HUES64 (cell line): ENCODE measurements at regions not wholly inside any gene's neighbourhood (a gene's known extent, or its start where the extent isn't known, plus 50 kb on each side); places are given as distances from the start of the nearest gene placed in this dataset.

Experiments used
- H3K27ac ChIP-seq: 2 replicates; pipeline ENCODE4 v1.7.0; 2013; ENCODE audit warnings: low read depth, low read length, inconsistent platforms
- H3K27me3 ChIP-seq: 2 replicates; pipeline ENCODE4 v1.6.1; 2013; ENCODE audit warnings: mild to moderate bottlenecking, low read length; ENCODE audit not compliant: insufficient read depth
- H3K36me3 ChIP-seq: 2 replicates; pipeline ENCODE4 v1.6.1; 2013; ENCODE audit warnings: mild to moderate bottlenecking, low read length; ENCODE audit not compliant: insufficient read depth
- H3K4me1 ChIP-seq: 2 replicates; pipeline ENCODE4 v1.6.1; 2013; ENCODE audit warnings: mild to moderate bottlenecking, low read length, moderate library complexity; ENCODE audit not compliant: insufficient read depth
- H3K4me3 ChIP-seq: 2 replicates; pipeline ENCODE4 v1.5.1; 2013; ENCODE audit warnings: mild to moderate bottlenecking, low read length, moderate library complexity
- H3K9ac ChIP-seq: 2 replicates; pipeline ENCODE4 v1.6.1; 2013; ENCODE audit warnings: mild to moderate bottlenecking, low read depth, low read length
- H3K9me3 ChIP-seq: 2 replicates; pipeline ENCODE4 v1.6.1; 2013; ENCODE audit warnings: low read depth, low read length; ENCODE audit not compliant: insufficient read depth
- WGBS: fragments of 150-250, 120-280 bp; methylation state at CpG from one replicate; pipeline ENCODE4 v1.1.7; 2013; ENCODE audit warnings: missing lambda C conversion rate; 5-methylcytosine and 5-hydroxymethylcytosine counted together

DNA sequence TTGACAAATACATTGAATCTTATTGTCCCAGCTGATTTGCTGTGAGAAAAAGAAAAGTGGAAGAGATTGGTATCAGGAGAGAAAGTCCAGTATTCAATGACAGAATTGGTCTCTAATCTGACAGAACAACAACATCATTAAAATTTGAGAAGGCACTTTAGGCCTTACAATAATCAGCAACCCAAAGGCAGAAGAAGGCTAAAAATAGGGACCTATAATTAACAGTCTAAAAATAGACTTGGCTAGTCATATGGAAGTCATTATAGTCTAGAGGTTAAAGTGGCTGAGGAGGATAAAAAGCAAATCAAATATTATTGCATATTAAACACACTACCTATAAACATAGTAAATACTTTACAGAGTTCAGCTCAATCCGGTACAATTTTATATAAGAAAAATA lies 393.6 kb upstream of the JAG1 start:
- Histone ChIP-seq H3K27me3 (no peaks in the 10 kb centered on the region), H3K36me3 (no peaks in the 10 kb centered on the region), H3K9me3 (no peaks in the 10 kb centered on the region), H3K27ac (no peak overlapping the region), H3K9ac (no peak overlapping the region), H3K4me3 (no peak overlapping the region), H3K4me1 (peaks cover 2% of the 10 kb centered on the region; the same call in 1 of the 2 replicates)
- no CpG with 5 or more reads among the region's 1 CpG for WGBS

DNA sequence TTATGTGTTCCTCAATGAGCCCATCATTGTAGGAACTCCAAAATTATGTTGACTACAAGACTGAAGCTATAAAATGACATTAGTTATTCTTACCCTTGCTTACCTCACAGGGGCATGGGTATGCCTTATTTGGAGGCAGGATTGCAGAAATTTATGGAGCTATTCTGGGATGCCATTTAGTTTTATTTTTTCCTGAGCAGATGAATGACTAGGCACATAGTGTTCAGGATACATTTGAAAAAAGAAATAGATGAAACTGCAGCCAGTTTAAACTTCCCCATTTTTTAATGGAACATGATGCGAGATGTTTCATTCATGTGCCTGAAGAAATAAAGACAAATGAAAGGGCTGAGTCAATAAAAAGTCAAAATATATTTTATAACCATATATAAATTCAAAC lies 399.2 kb upstream of the JAG1 start:
- H3K36me3 ChIP-seq = no peaks in the 10 kb centered on the region
- no peaks in the 10 kb centered on the region for H3K4me1 ChIP-seq
- no peak overlapping the region for H3K9ac ChIP-seq
- WGBS = no CpG with 5 or more reads among the region's 1 CpG
- H3K27me3 ChIP-seq = no peaks in the 10 kb centered on the region
- H3K27ac ChIP-seq = no peak overlapping the region
- no peaks in the 10 kb centered on the region for H3K9me3 ChIP-seq
- no peak overlapping the region for H3K4me3 ChIP-seq

DNA sequence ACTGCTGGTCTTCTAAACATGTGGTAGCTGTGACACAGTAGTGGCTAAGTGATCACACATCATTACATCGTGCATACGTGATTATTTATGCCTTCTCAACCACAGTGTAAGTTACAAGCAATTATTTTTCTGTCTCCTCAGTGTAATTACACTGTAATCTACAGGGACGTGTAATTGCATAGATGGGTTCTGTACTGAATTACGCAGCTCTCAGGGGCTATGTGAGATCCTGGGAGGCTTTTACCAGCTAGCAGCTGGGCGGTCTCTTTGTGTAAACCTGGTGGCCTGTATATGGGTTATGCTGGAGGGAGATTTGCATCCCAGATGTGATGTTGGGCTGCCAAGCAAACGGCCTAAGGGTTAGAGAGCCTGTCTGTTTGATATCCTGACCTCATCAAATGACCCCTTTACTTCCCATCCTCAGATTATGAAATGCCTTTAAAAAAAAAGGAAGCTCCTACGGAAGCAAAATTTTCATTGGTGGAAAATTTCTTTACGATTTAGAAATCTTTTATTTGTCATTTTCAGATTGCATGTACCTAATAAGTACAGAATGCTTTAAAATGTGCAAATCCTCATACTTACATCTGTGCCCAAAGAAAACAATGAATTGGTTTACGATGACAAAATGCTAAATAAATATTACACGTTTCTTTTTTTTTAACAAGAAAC lies 402.8 kb upstream of the JAG1 start:
- no peaks in the 10 kb centered on the region for H3K27me3 ChIP-seq
- 95% methylated on average over 7 of the region's 10 CpGs for WGBS

GRCh38 chr20:11077226-11077625 lies 403.4 kb upstream of the JAG1 start:
- Histone ChIP-seq H3K4me3 (no peak overlapping the region), H3K27me3 (no peaks in the 10 kb centered on the region), H3K36me3 (no peaks in the 10 kb centered on the region), H3K4me1 (no peaks in the 10 kb centered on the region), H3K9me3 (no peaks in the 10 kb centered on the region), H3K27ac (no peak overlapping the region), H3K9ac (no peak overlapping the region)
- 81% methylated on average over 2 of the region's 2 CpGs for WGBS

More for the DNA sequence above, 402.8 kb upstream of the JAG1 start:
- H3K9ac ChIP-seq = no peak overlapping the region
- H3K4me3 ChIP-seq = no peak overlapping the region
- H3K9me3 ChIP-seq = no peaks in the 10 kb centered on the region
- no peaks in the 10 kb centered on the region for H3K36me3 ChIP-seq
- no peak overlapping the region for H3K27ac ChIP-seq
- no peaks in the 10 kb centered on the region for H3K4me1 ChIP-seq

DNA sequence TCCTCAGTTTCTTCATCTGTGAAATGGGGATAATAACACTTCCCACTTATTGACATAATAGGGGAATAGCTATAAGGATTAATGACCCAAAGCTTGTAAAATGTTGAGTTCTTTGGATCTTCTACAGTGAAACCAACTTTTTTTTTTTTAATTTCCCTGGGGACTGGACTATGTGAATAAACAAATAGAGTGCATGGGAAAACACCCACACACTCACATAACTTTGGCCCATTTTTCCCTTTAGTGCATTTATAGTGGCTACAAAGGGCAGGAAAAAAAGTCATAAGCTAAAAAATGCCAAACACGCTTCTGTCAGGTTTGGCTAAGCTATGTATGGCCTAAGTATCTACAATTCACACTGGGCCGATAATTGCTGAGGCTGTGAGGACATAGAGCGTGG lies 406.2 kb upstream of the JAG1 start:
- Histone ChIP-seq H3K4me3 (no peak overlapping the region), H3K27ac (no peak overlapping the region), H3K36me3 (no peaks in the 10 kb centered on the region), H3K9ac (no peak overlapping the region), H3K9me3 (no peaks in the 10 kb centered on the region), H3K27me3 (no peaks in the 10 kb centered on the region), H3K4me1 (no peaks in the 10 kb centered on the region)
- 90% methylated on average over 3 of the region's 3 CpGs for WGBS

DNA sequence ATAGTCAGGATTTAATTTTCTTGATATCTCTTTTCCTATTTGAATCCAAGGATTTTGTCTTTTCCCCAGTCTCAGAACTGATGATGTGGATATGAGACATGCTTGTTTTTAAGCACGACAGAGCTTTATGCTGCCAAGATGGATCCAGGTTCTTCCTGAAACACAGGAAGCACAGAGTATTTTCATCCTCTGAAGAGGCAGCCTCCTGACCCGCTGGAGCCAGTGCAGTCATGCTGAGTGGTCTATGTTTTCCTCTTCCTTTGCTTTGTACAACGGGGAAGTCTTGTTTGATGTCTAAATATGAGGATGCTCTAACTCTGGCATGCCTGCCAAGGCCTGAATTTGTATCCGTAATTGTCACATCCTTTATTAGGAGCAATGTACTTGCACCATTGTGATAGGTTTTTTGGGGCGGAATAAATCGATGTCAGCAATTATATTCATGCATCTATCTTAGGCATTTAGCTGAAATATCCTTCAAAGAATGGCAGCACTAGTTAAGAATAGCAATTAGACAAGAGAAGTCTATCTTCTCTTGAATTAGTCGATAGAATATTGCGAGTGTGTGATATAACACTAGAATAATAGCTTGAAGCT lies 407.1 kb upstream of the JAG1 start:
- 94% methylated on average over 7 of the region's 8 CpGs for WGBS

DNA sequence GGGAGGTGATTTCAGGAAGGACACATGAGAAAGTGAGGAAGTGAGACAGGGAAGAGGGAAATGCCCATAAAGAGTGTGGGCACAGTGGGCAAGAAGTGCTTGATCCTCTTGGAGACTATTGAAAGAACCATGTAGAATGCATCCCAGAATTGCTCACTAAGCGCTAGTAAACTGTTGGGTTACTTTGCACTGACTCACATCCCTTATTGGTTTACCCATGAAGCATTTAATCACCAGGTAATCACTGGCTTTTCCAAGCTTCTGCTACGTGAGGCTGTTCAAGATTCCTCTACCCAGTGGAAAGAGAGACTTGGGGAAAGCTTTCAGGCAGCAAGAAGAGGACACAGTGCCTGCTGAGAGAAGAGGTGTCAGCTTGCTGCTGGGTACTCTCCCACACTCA lies 410.0 kb upstream of the JAG1 start:
- H3K9me3 ChIP-seq = no peaks in the 10 kb centered on the region
- no peak overlapping the region for H3K9ac ChIP-seq
- 91% methylated on average over 2 of the region's 2 CpGs for WGBS
- H3K4me3 ChIP-seq = no peak overlapping the region
- no peak overlapping the region for H3K27ac ChIP-seq
- no peaks in the 10 kb centered on the region for H3K4me1 ChIP-seq
- H3K36me3 ChIP-seq = no peaks in the 10 kb centered on the region
- H3K27me3 ChIP-seq = no peaks in the 10 kb centered on the region

More for the DNA sequence above, 407.1 kb upstream of the JAG1 start:
- Histone ChIP-seq H3K27ac (no peak overlapping the region), H3K9me3 (no peaks in the 10 kb centered on the region), H3K4me3 (no peak overlapping the region), H3K9ac (no peak overlapping the region), H3K27me3 (no peaks in the 10 kb centered on the region), H3K36me3 (no peaks in the 10 kb centered on the region), H3K4me1 (no peaks in the 10 kb centered on the region)

DNA sequence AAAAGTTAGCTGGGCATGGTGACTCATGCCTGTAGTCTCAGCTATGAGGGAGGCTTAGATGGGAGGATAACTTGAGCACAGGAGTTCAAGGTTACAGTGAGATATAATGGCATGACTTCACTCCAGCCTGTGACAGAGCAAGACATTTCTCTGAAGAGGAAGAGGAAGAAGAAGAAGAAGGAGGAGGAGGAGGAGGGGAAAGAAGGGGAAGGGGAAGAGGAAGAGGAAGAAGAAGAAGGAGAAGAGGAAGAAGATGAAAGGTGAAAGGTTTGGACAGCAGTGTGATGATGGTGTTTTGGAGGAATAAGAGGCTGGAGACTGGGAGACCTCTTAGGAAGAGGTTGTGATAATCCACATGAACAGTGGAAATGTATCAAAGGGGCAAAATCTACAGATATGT lies 410.7 kb upstream of the JAG1 start:
- no peak overlapping the region for H3K9ac ChIP-seq
- H3K27me3 ChIP-seq = no peaks in the 10 kb centered on the region
- H3K36me3 ChIP-seq = no peaks in the 10 kb centered on the region
- H3K9me3 ChIP-seq = no peaks in the 10 kb centered on the region
- no peak overlapping the region for H3K27ac ChIP-seq
- no peak overlapping the region for H3K4me3 ChIP-seq
- no peaks in the 10 kb centered on the region for H3K4me1 ChIP-seq

GRCh38 chr20:11086970-11087369 lies 413.2 kb upstream of the JAG1 start:
- WGBS = 76% methylated on average over 5 of the region's 5 CpGs
- H3K36me3 ChIP-seq = no peaks in the 10 kb centered on the region

DNA sequence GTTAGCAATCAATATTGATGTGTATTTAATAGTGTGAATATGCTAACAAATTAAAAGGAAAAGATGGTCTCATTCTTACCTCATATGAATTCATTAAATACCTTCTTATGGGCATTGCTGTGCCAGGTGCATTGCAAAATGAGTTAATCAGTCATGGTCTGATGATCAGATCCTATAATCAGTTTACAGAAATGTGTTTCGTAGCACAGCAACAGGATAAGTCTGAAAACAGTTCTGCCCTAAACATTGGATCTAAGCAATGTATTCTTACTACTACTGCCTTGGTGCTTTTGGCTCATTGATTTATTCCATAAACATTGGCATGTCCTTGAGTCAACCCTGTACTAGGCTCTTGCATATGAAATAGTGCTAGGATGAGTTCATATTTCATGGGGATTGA lies 417.0 kb upstream of the JAG1 start:
- 97% methylated on average over 1 of the region's 1 CpG for WGBS

More at GRCh38 chr20:11086970-11087369, 413.2 kb upstream of the JAG1 start:
- Histone ChIP-seq H3K27ac (no peak overlapping the region), H3K4me1 (no peaks in the 10 kb centered on the region), H3K4me3 (no peak overlapping the region), H3K27me3 (no peaks in the 10 kb centered on the region), H3K9ac (no peak overlapping the region), H3K9me3 (no peaks in the 10 kb centered on the region)

DNA sequence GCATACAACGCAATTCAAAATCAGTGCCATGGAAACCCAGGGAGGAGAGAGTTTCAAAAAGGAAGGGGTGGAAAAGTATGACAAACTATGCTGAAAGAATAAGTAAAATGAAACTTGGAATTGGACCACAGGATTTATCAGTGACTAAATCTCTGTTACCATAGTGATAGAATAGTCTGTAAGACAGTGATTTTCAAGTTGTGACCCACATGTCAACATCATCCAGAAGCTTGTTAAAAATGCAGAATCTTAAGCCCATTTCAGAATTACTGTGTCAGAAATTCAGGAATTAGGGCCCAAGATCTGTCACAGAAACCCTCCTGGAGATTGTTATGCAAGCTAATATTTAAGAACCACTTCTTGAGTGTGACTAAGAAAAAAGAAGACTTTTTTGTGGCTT lies 417.7 kb upstream of the JAG1 start:
- H3K9me3 ChIP-seq = no peaks in the 10 kb centered on the region
- H3K36me3 ChIP-seq = no peaks in the 10 kb centered on the region
- H3K4me3 ChIP-seq = no peak overlapping the region
- no peak overlapping the region for H3K27ac ChIP-seq
- WGBS = 94% methylated on average over 1 of the region's 1 CpG
- 0 out of 2 replicates have a peak, but pooled peaks cover 4% of the 10 kb centered on the region for H3K4me1 ChIP-seq
- no peaks in the 10 kb centered on the region for H3K27me3 ChIP-seq
- no peak overlapping the region for H3K9ac ChIP-seq

More for the DNA sequence above, 417.0 kb upstream of the JAG1 start:
- H3K27me3 ChIP-seq = no peaks in the 10 kb centered on the region
- H3K4me1 ChIP-seq = no peaks in the 10 kb centered on the region
- no peak overlapping the region for H3K9ac ChIP-seq
- H3K36me3 ChIP-seq = no peaks in the 10 kb centered on the region
- H3K27ac ChIP-seq = no peak overlapping the region
- H3K4me3 ChIP-seq = no peak overlapping the region
- H3K9me3 ChIP-seq = no peaks in the 10 kb centered on the region
